HG03521 (cell line): ENCODE measurements at regions not wholly inside any gene's neighbourhood (a gene's known extent, or its start where the extent isn't known, plus 50 kb on each side); places are given as distances from the start of the nearest gene placed in this dataset.

Source experiments
- ATAC-seq: cut with Tn5 transposase; IDR thresholded peaks from one replicate; pipeline ENCODE4 v1.9.1; 2021; ENCODE audit warnings: mild to moderate bottlenecking, moderate library complexity; ENCODE audit not compliant: unreplicated experiment

DNA sequence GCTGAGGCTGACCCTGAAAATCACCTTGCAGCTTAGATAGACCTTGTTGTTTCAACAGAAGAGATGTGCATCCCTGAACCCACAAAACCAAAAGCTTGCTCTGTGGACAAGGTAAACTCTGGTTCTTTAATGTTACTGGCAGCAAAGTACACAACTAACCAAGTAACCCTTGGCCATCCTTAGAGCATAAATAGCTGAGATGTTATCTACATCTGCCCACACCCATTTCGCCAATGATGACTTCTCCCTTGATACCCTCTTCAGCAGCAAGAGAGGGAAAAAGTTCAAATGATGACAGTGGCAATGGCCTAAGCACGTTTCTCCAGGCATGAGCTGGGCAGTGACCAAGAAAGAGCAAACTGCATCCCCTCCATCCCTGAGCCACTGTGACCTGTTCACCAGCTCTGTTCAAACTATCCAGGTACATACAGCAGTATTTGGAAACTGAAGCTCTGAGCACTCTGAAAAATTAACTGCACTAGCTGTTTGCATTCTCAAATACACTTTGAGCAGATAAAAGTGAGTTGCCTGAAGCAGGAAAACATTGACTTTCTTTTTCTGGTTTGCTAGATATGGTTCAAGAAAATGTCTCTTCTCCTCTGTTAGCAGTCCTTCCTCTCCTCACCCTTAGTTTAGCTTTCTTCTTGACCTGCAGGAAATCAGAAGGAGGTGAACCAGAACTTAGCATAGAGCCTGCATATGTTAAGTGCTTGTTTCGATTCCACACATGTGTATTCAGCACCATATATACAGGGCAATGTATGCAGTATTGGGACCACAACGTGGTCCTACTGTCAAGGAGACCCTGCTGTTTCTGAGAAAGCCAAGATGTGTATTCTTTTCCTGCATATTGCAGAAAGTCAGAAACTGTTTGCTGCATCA, 231.7 kb downstream of the FOXO1 start:
- no peak for ATAC-seq

DNA sequence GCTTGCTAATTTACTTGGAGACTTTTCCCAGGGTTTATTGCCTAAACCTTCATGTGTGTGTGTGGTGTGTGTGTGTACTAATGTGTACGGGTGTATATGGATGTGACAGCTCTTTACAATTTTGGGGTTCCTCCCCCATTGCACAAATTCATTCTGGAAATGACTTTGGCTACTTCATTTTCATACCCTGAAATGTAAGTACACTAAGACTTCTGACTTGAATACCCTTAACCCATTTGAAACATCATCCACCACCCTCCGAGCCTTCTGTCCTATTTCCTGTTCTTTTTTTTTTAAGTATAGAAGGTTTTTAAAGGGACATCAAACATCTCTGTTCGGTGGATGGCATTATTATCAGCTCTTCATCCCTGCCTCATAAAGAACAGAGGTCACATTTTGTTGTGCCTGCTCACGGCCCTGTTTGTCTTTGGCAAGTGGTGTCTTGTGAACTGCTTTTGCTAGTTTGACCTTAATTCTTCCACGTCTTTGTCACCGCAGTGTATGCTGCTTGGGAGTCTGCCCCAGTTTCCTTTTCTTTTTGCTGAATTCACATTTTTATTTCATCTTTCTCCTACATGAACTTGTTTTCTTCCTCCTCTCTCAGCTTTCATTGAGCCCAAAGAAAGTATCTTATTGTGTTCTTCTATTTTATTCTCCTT, 228.3 kb downstream of the FOXO1 start:
- no peak for ATAC-seq

DNA sequence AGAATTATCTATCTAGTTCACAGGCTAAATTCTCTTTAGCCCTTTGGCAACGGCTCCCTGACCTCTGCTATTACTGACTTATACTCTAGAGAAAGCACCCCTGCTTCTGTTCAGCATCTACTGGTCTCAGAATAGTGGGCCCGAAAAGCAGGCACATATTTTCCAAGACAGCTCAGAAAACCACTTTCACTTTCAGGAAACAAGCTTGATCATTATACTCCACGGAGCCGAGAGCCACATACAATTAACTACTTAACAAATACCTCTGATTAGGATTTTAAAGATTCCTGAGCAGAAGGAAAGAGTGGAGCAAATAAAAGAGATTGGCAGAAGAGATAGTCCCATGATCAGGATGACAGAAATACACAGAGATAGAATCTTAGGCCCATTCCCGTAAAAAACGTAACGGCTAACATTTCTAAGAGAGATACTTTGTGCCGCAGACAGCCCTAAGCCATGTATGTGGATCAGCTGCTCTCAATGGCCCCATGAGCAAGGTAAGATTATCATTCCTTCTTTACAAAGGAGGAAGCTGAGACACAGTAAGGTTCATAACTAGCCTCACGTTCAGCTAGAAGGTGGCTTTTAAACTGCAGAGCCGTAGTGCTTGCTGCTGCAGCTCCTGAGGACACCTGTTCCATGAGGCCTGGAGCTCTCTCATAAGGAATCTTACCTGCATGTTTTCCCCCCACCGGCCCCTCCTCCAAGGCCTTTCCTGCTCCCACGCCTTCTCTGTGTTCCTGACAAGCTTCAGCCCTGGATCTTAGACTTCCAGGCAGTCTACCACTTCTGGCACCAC, 227.2 kb downstream of the FOXO1 start:
- ATAC-seq: no peak

DNA sequence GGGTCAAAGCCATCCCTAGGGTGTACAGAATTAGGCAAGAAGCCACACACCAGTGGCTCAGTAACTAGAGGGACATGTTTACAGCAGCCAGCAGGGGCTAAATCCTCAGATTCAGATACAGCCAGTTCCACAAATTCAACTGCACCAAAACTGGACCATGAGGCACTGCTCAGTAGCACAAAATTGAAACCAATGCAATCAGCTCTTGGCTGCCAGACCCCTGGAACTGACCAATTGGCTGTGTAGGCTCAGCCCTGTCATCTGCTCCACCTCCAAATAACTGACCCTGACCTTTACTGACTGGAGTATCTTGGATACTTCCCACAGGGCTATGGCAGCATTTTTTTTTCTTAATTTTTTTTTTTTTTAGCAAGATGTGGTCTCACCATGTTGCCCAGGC, 226.5 kb downstream of the FOXO1 start:
- no peak for ATAC-seq

DNA sequence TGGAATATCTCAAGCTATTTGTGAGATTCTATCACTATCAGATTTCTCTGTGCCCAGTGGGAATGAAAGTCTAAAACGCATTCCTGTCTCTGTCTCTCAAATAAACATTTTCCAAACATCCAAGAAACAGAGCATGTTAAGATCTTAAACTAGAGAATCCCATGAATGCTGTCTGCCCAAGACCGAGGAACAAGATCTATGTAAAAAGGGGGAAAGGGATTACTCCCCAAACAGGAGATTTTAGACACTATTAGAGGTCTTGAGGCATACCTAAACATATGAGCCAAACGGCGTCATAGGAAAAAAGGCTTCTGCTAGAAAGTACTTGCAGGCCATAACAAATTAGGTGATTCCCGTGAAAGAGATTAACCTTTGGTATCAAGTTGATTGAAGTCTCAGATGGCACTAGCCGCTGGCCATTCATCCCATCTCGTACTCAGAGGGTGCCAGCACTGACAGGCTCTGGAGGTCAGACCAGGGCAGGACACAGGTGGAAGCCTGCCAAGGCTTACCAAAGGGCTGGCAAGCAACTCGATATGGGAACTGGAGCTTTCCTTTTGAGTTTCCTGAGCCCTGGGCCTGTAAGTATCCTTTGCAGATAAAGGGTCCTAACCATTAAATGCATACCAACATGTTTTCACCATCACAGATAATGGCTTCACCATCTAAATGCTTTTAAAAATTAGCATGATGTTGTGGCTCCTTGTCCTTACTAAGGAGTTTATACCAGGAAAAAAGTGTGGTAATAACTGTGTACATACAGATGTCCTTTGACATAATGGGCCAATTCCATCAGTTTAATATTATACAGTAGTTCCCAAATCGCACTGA, 225.2 kb downstream of the FOXO1 start:
- no peak for ATAC-seq

DNA sequence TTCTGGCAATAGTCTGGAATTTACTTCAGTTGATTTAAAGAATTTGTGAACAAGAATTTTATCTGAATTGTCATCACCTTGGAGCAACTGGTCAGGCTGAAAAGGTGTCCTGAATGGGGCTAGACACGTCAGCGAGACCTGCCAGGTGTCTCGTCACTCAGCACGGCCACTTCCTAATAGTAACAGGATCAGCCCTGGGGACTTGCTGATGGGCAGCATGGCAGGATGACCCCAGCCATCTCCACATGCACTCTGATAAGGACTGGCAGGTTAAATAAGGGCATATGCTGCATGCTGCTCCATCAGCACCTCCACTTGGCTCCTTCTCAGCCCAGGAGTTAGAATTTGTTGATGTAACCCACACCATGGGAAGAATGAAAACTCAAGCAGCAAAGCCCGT, 224.2 kb downstream of the FOXO1 start:
- ATAC-seq: no peak

DNA sequence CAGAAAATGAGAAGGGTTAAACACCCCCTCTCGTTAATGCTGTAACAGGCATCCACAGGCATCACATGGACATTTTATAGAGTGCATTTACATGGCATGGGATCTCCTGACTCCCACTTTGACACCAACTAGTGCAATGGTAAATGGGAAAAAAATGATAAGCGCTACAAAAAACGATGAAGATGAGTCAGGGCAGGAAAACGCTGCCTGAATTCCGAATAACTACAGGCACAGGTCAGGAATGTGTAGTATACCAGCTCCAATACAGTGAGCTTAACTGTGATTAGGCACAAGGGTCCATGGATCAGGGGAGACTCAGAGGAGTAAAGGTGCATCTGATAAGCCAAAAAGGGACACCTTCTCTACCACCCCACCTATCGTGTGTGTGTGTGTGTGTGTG, 223.6 kb downstream of the FOXO1 start:
- ATAC-seq: no peak

DNA sequence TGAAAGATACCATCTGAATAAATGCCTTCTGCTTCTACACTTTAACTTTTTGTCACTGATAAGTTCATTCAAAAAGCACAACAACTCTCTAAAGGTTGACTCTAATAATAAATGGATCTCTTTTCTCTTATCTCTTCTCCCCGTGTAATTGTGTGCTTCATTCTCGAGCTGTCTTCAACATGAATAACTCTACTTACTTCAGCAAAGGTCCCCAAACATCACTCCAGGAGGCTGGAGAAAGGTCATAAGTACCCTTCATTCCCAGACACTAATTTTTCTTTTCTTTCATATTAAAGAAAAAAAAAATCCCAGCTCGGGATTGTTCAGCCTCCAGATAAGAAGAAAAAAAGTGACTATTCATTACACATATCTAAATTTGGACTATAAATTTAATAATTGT, 222.2 kb downstream of the FOXO1 start:
- no peak for ATAC-seq

DNA sequence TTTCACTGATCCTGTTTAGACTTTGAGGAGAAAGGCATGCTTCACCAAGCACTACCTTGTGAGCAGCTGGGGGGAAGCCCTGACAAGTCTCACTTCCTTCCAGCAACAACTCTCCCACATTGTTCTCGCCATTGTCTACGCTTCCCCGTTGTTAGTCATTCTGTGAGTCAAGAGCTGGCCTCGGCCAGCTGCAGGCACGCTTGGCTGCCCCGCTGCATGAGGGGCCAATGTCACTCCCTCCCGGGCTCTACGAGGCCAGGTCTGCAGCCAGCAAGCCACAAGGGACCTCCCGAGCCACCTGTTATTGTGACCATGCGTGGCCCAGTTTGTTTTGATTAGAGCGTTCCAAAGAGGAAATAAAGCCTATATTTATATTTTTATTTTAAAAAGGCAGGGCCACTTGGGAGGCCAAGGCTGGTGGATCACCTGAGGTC, 220.9 kb downstream of the FOXO1 start:
- ATAC-seq: peak; percentile 95

DNA sequence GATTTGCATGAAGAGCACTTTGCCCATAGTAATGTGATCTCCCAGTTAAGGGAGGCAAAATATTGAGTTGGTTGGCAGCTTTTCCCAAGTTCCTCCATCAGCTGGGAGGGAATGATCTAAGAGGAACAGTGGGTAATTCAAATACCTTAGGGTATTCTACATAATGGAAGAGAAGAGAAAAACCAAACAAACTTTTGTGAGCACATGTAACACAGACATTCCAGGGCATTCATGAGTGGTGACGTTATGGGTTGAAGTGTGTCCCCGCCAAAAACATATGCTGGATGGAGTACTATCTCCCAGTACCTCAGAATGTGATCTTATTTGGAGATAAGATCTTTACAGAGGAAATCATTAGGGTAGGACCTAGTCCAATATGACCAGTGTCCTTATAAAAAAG, 220.1 kb downstream of the FOXO1 start:
- ATAC-seq: no peak

DNA sequence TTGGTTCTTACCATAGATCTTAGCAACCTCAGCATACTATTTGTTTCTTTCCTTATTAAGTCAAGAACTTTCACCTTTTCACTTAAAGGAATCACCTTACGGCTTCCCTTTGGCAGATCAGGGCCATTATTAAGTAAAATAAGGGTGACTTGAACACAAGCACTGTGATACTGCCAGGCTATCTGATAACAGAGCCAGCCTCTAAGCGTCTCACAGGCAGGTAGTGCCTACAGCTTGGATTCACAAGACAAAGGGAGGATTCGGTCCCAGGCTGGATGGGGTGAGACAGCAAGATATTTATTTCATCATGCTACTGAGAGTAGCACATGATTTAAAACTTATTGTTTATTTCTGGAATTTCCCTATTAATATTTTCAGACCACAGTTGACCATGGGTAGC, 218.6 kb downstream of the FOXO1 start:
- no peak for ATAC-seq

DNA sequence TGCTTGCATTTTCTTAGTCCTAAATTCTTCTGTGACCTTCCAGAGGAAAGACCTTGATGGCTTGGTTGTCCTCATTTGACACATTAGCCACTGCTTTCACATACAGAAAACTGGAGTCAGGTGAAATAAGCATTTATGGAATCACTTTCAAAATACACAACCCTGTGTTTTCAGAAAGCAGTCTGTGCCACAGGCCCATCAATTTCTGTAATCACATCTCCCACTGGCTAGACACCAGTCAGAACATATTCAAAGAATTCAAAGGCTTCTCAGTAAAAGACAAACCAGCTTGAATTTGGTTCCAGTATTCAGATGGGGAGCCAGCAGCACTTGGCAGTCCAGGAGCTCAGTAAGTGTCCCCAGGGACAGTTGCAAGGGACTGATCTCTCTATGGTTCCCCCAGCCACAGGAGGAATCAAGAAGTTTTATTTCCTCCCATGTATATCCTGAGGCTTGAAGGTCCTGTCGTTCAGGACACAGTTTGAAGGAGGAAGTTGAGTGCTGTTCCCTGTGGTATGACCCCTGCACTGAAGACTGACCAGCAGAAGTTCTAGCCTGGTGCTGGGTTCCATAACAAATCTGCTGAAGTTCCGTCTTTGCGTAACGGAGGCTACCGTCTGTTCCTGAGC, 214.3 kb downstream of the FOXO1 start:
- ATAC-seq: no peak

DNA sequence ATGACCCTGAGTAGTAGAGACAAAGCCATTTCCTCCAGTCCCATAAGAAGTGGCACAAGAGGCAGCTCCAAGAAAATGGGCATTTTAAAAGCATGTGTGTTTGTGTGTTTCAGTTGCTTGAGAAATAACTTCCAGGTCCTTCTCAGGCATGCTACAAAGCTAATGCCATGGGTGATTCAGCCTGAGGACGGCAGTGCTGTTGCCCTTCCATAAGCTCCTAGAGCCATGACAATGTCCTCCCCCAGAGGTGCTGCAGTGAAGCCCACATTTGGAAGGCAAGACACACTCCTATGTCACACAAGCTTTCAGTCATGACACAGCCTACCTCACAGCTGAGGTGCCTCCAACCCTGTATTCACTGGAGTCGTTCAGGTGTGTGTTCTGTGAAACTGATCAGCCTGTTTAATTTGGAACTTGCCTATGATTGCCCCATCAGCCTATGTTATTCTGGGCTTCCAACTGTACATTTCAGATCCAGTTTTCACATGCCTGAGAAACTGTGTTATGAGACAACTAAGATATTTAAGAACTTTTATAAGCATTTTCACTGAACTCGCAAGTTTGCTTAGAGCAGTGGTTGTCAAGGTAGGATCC, 213.6 kb downstream of the FOXO1 start:
- ATAC-seq: no peak

DNA sequence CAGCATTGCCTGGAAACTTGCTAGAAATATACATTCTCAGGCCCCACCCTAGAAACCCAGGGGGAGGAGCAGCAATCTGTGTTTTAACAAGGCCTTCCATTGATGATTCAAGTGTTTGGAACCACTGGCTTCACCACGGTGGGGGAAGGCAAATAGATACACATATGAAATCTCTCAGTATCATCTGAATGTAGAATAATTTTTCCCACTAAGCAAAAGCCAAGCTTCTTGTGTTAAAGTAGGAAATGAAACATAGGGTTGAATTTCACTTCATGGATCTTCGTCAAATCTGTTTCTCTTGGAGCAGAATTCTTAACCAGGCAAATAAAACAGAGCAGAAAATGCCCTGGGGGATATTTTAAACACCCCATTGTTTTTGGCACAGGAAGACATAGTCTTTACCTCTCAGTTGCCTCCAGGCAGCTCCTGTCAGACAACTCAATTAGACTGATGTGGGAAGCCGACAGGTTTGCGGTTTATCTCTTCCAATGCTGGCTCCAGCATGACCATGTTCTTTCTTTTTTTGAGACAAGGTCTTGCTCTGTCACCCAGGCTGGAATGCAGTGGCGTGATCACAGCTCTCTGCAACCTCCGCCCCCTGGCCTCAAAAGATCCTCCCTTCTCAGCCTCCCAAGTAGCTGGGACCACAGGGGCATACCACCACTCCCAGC, 213.0 kb downstream of the FOXO1 start:
- ATAC-seq: no peak

DNA sequence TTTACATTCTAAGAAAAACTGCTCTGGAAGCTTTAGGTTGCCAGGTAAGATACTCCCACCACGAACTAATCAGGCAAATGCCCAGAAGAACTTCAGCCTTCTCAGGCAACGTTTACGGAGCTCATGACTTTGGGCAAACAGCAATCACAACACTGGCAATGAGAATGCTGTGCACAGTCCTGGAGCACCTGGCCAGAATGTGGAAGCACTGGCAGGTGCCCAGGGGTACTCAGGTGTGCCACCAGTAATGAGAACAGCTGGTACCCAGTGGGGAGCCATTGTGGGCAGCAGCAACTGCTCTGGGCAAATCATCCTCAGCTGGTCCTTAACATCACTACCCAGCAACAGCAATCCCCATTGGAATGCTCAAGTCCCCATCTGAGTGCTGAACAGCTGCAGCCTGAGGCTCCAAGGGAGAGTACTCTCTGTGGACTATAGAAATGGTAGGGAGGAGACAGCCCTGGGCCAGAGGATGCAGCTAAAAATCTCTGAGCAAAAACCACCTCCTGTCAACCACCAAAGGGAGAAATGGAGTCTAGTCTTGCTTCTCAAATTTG, 210.0 kb downstream of the FOXO1 start:
- no peak for ATAC-seq

DNA sequence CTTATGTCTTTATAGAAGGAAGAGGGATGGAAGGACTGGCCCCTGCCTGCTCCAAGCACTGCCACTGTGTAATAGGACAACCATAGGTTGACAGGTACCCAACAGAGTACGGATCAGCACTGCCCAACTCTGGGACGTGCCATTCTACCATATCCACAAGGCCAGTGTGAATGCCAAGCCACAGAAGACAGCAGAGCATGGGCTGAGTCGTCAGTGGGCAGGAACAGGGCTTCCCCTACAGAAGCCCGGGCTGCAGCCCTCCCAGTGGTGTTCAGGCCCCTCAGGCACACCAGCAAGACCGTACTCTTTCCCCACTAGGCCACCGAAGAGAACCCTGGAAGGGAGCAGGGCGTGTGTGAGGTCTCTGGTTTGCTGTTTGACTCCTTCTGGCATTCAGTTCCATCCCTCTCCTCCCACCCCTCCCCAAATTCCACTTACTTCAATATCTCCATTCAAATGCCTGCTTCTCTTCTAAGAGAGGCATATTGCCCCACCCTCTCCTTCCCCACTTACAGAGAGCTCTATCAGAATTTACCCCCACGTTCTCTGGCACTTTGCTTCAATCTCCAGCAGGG, 209.4 kb downstream of the FOXO1 start:
- no peak for ATAC-seq

DNA sequence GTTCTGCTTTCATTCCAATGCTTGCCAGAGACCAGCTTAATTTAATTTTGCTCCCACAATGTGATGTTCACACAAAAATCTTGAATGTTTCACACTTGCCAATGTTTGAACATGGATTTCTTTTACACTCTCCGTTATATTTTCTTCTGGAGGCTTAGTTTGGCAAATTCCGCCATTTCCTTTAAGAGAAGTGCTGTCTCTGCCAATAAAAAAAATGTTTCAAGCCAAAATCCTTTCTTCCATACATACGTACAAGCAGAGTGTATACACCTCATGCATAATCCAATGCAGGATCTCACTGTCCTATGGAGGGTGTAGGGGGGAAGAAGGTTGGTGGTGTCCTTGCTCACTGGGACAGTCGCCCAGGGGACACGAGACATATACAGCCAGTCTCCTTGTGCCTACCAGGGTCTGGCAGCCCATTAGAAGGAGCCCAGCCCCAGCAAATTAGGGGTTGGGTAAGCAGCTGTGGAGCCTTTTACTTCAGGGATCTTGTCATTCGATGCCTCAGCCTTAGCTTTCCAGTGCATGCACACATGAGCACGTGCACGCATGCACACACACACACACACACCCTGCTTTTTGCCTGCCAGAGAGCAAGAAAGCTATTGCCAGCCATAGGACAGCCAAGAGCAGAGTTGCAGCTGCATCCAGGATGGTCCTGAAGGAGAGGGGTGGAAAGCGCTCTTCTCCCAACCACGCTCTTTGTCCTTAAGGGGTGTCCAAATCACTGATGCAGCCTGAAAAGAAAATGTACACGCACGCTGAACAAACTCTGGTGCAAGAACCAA, 208.3 kb downstream of the FOXO1 start:
- ATAC-seq: no peak

DNA sequence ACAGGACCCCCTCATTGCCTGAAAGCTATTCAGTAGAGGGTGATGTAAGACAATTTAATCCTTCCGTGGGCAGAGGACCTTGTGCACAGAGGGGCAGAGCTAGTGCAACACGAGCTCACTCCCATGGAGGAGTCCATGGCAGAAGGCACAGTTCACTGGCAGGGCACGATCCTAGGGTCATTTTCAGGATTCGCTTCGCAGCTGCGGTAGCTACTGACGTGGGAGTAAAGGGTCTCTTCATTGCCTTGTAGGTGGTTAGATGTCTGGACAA, 207.8 kb downstream of the FOXO1 start:
- ATAC-seq: no peak
